ENCODE measurements at regions not wholly inside any gene's neighbourhood (a gene's known extent, or its start where the extent isn't known, plus 50 kb on each side); places are given as distances from the start of the nearest gene placed in this dataset.

GRCh38 chr5:8908055-8908683 is 637.7 kb downstream of the SEMA5A start:
- H3K79me2 ChIP-seq (ENCODE audit: control insufficient read depth, low read length) = no peaks in the 10 kb centered on the region
- H3F3A ChIP-seq (ENCODE audit: control insufficient read depth, insufficient read depth) = no peaks in the 10 kb centered on the region
- H4K20me1 ChIP-seq (ENCODE audit: control insufficient read depth, insufficient read depth, low read depth, low read length) = no peaks in the 10 kb centered on the region
- TF ChIP-seq CTCF (IDR thresholded peaks at IDR 0.05; ENCODE audit: low read depth, low read length, poor library complexity, severe bottlenecking) = peak; percentile 96
- TF ChIP-seq EZH2phosphoT487 (IDR thresholded peaks at IDR 0.05; ENCODE audit: borderline replicate concordance, low read length) = no peak
- H3K9me2 ChIP-seq (replicated peaks; ENCODE audit: control insufficient read depth, low read length) = no peaks in the 10 kb centered on the region
- no peaks in the 10 kb centered on the region for H3K9me3 ChIP-seq (ENCODE audit: control insufficient read depth, insufficient read depth, low read length)
- H3K4me3 ChIP-seq (ENCODE audit: low read length) = no peak overlapping the region
- H3K36me3 ChIP-seq (ENCODE audit: control insufficient read depth, low read length) = no peaks in the 10 kb centered on the region
- H3K27ac ChIP-seq (ENCODE audit: low read depth, low read length) = no peak overlapping the region
- H3K4me1 ChIP-seq (ENCODE audit: control insufficient read depth, low read length) = no peaks in the 10 kb centered on the region
- H3K4me2 ChIP-seq (ENCODE audit: low read length) = no peak overlapping the region
- no peaks in the 10 kb centered on the region for H3K27me3 ChIP-seq (ENCODE audit: control insufficient read depth, low read length)

- H3K36me3 ChIP-seq (ENCODE audit: control insufficient read depth, low read length) = no peaks in the 10 kb centered on the region
- no peaks in the 10 kb centered on the region for H3K4me1 ChIP-seq (ENCODE audit: control insufficient read depth, low read length)
- no peak overlapping the region for H3K27ac ChIP-seq (ENCODE audit: low read depth, low read length)
- no peak overlapping the region for H3K4me3 ChIP-seq (ENCODE audit: low read length)
- no peaks in the 10 kb centered on the region for H4K20me1 ChIP-seq (ENCODE audit: control insufficient read depth, insufficient read depth, low read depth, low read length)
- no peaks in the 10 kb centered on the region for H3K9me3 ChIP-seq (ENCODE audit: control insufficient read depth, insufficient read depth, low read length)
- H3K79me2 ChIP-seq (ENCODE audit: control insufficient read depth, low read length) = no peaks in the 10 kb centered on the region
- H3F3A ChIP-seq (ENCODE audit: control insufficient read depth, insufficient read depth) = no peaks in the 10 kb centered on the region
- no peak for TF ChIP-seq EZH2phosphoT487 (IDR thresholded peaks at IDR 0.05; ENCODE audit: borderline replicate concordance, low read length)
- no peak for TF ChIP-seq CTCF (IDR thresholded peaks at IDR 0.05; ENCODE audit: low read depth, low read length, poor library complexity, severe bottlenecking)
- no peaks in the 10 kb centered on the region for H3K9me2 ChIP-seq (replicated peaks; ENCODE audit: control insufficient read depth, low read length)
- no peak overlapping the region for H3K4me2 ChIP-seq (ENCODE audit: low read length)
- H3K27me3 ChIP-seq (ENCODE audit: control insufficient read depth, low read length) = no peaks in the 10 kb centered on the region
Measured at GRCh38 chr5:8912106-8912505, 633.8 kb downstream of the SEMA5A start.

GRCh38 chr5:8913522-8913921 is 632.4 kb downstream of the SEMA5A start:
- H4K20me1 ChIP-seq (ENCODE audit: control insufficient read depth, insufficient read depth, low read depth, low read length) = no peaks in the 10 kb centered on the region
- no peaks in the 10 kb centered on the region for H3K9me3 ChIP-seq (ENCODE audit: control insufficient read depth, insufficient read depth, low read length)
- H3K36me3 ChIP-seq (ENCODE audit: control insufficient read depth, low read length) = no peaks in the 10 kb centered on the region
- no peaks in the 10 kb centered on the region for H3K4me1 ChIP-seq (ENCODE audit: control insufficient read depth, low read length)
- TF ChIP-seq CTCF (IDR thresholded peaks at IDR 0.05; ENCODE audit: low read depth, low read length, poor library complexity, severe bottlenecking) (no peak), EZH2phosphoT487 (IDR thresholded peaks at IDR 0.05; ENCODE audit: borderline replicate concordance, low read length) (no peak)
- H3K79me2 ChIP-seq (ENCODE audit: control insufficient read depth, low read length) = no peaks in the 10 kb centered on the region
- H3F3A ChIP-seq (ENCODE audit: control insufficient read depth, insufficient read depth) = no peaks in the 10 kb centered on the region
- H3K9me2 ChIP-seq (replicated peaks; ENCODE audit: control insufficient read depth, low read length) = no peaks in the 10 kb centered on the region
- no peak overlapping the region for H3K4me2 ChIP-seq (ENCODE audit: low read length)
- H3K4me3 ChIP-seq (ENCODE audit: low read length) = no peak overlapping the region
- no peaks in the 10 kb centered on the region for H3K27me3 ChIP-seq (ENCODE audit: control insufficient read depth, low read length)
- no peak overlapping the region for H3K27ac ChIP-seq (ENCODE audit: low read depth, low read length)
